Mesendoderm (in vitro differentiated cells): ENCODE measurements at regions not wholly inside any gene's neighbourhood (a gene's known extent, or its start where the extent isn't known, plus 50 kb on each side); places are given as distances from the start of the nearest gene placed in this dataset.

Experiments
- DNase-seq: peaks from one replicate; pipeline ENCODE4 v3.0.0; 2013
- H2AK5ac ChIP-seq: 2 replicates; pipeline ENCODE4 v1.6.1; 2013; ENCODE audit warnings: low read length, inconsistent platforms
- H2BK120ac ChIP-seq: 2 replicates; pipeline ENCODE4 v1.6.1; 2013; ENCODE audit warnings: low read depth, mild to moderate bottlenecking, low read length, moderate library complexity, mixed read lengths
- H2BK15ac ChIP-seq: replicated peaks from 2 replicates; pipeline ENCODE4 v1.6.1; 2013; ENCODE audit warnings: low read depth, mild to moderate bottlenecking, moderate library complexity
- H2BK5ac ChIP-seq: 2 replicates; pipeline ENCODE4 v1.6.1; 2013; ENCODE audit warnings: low read length, inconsistent platforms
- H3K18ac ChIP-seq: 2 replicates; pipeline ENCODE4 v1.6.1; 2013; ENCODE audit warnings: mild to moderate bottlenecking, low read length, mixed read lengths
- H3K23ac ChIP-seq: one replicate; pipeline ENCODE4 v1.6.1; 2013; ENCODE audit warnings: low read length
- H3K27ac ChIP-seq: 2 replicates; pipeline ENCODE4 v1.5.1; 2013; ENCODE audit warnings: low read depth, mild to moderate bottlenecking, inconsistent platforms, low read length, moderate library complexity
- H3K27me3 ChIP-seq: 2 replicates; pipeline ENCODE4 v1.6.1; 2013; ENCODE audit warnings: low read length, control low read depth, mild to moderate bottlenecking, inconsistent platforms; ENCODE audit not compliant: insufficient read depth, poor library complexity
- H3K36me3 ChIP-seq: 2 replicates; pipeline ENCODE4 v1.6.1; 2013; ENCODE audit warnings: low read length, inconsistent platforms; ENCODE audit not compliant: control insufficient read depth, insufficient read depth
- H3K4ac ChIP-seq: one replicate; pipeline ENCODE4 v1.6.1; 2013; ENCODE audit warnings: low read depth, mild to moderate bottlenecking, low read length, moderate library complexity
- H3K4me1 ChIP-seq: 2 replicates; pipeline ENCODE4 v1.6.1; 2013; ENCODE audit warnings: low read depth, low read length, inconsistent platforms; ENCODE audit not compliant: control insufficient read depth
- H3K4me2 ChIP-seq: 2 replicates; pipeline ENCODE4 v1.6.1; 2013; ENCODE audit warnings: low read length
- H3K4me3 ChIP-seq: 2 replicates; pipeline ENCODE4 v1.5.1; 2013; ENCODE audit warnings: mild to moderate bottlenecking, low read length
- H3K56ac ChIP-seq: one replicate; pipeline ENCODE4 v1.6.1; 2013; ENCODE audit warnings: low read length
- H3K79me1 ChIP-seq: 2 replicates; pipeline ENCODE4 v1.6.1; 2013; ENCODE audit warnings: low read length, inconsistent platforms
- H3K79me2 ChIP-seq: 2 replicates; pipeline ENCODE4 v1.6.1; 2013; ENCODE audit warnings: mild to moderate bottlenecking, low read length; ENCODE audit not compliant: control insufficient read depth, insufficient read depth
- H3K9ac ChIP-seq: 2 replicates; pipeline ENCODE4 v1.6.1; 2013; ENCODE audit warnings: low read length, inconsistent platforms
- H4K5ac ChIP-seq: one replicate; pipeline ENCODE4 v1.6.1; 2013; ENCODE audit warnings: low read length
- H4K8ac ChIP-seq: one replicate; pipeline ENCODE4 v1.6.1; 2013; ENCODE audit warnings: low read depth, mild to moderate bottlenecking, control low read depth, low read length, moderate library complexity
- WGBS: extraction: QIAGEN DNeasy Blood & Tissue Kit; methylation state at CpG from one replicate; pipeline ENCODE4 v1.1.7; 2013; ENCODE audit warnings: low lambda C conversion rate, missing lambda C conversion rate; ENCODE audit not compliant: insufficient coverage; ENCODE audit errors: extremely low coverage; 5-methylcytosine and 5-hydroxymethylcytosine counted together

DNA sequence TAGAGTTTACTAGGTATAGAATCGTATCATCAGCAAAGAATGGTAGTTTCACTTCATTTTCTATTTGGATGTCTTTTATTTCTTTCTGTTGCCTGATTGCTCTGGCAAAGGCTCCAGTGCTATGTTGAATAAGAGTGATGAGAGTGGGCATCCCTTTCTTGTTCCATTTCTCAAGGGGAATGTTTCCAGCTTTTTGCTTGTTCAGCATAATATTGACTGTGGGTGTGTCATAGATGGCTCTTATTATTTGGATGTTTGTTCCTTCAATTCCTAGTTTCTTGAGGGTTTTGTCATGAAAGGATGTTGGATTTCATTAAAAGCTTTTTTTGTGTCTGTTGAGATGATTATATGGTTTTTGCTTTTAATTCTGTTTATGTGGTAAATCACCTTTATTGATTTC is 1114.5 kb downstream of the RAPGEF2 start:
- Histone ChIP-seq H2BK5ac (no peak overlapping the region), H4K5ac (no peak overlapping the region), H3K79me1 (no peaks in the 10 kb centered on the region), H3K27me3 (no peaks in the 10 kb centered on the region), H3K4me2 (no peak overlapping the region), H3K9ac (no peak overlapping the region), H3K56ac (no peak overlapping the region), H2AK5ac (no peak overlapping the region), H3K23ac (no peak overlapping the region), H3K18ac (no peak overlapping the region), H3K4me3 (no peak overlapping the region), H3K27ac (no peak overlapping the region), H3K4ac (no peak overlapping the region), H4K8ac (no peak overlapping the region), H3K36me3 (no peaks in the 10 kb centered on the region), H2BK120ac (no peak overlapping the region), H3K79me2 (no peaks in the 10 kb centered on the region), H2BK15ac (no peak overlapping the region), H3K4me1 (no peaks in the 10 kb centered on the region)
- no peak for DNase-seq
- no CpG with 5 or more reads among the region's 1 CpG for WGBS

GRCh38 chr4:160224049-160224448 is 1121.2 kb downstream of the RAPGEF2 start:
- Histone ChIP-seq H4K5ac (no peak overlapping the region), H3K79me1 (no peaks in the 10 kb centered on the region), H2AK5ac (no peak overlapping the region), H3K4me2 (no peak overlapping the region), H3K23ac (no peak overlapping the region), H3K4me3 (no peak overlapping the region), H3K9ac (no peak overlapping the region), H3K4ac (no peak overlapping the region), H3K36me3 (no peaks in the 10 kb centered on the region), H3K27ac (no peak overlapping the region), H2BK5ac (no peak overlapping the region), H4K8ac (no peak overlapping the region), H2BK15ac (no peak overlapping the region), H3K27me3 (no peaks in the 10 kb centered on the region), H2BK120ac (no peak overlapping the region), H3K4me1 (no peaks in the 10 kb centered on the region), H3K18ac (no peak overlapping the region), H3K56ac (no peak overlapping the region), H3K79me2 (no peaks in the 10 kb centered on the region)
- WGBS: no CpG with 5 or more reads among the region's 3 CpGs
- no peak for DNase-seq

DNA sequence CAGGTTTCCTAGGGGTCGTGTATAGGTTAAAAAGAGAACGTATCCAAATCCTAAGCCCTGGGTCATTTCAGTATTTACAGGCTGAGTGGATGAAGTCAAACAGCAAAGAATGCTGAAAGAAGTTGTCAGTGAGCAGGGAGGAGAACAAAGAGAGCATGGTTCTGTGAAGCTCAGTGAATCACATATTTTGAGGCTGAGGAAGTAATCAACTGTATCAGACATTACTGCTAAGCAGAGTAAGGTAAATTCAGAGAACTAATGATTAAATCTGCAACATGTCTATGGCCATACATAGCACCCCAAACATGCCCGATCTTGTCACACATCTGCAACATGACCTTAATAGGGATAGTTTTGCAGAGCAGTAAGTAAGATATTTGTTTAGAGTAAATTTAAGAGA is 1130.3 kb downstream of the RAPGEF2 start:
- no peak overlapping the region for H3K4me2 ChIP-seq
- H2BK5ac ChIP-seq: no peak overlapping the region
- H2BK120ac ChIP-seq: no peak overlapping the region
- DNase-seq: no peak
- H4K8ac ChIP-seq: no peak overlapping the region
- no peaks in the 10 kb centered on the region for H3K36me3 ChIP-seq
- H3K4ac ChIP-seq: no peak overlapping the region
- H3K23ac ChIP-seq: no peak overlapping the region
- WGBS: no CpG with 5 or more reads among the region's 3 CpGs
- no peak overlapping the region for H3K9ac ChIP-seq
- H3K56ac ChIP-seq: no peak overlapping the region
- no peak overlapping the region for H3K18ac ChIP-seq
- H3K79me1 ChIP-seq: no peaks in the 10 kb centered on the region
- no peak overlapping the region for H4K5ac ChIP-seq
- no peak overlapping the region for H3K4me3 ChIP-seq
- no peaks in the 10 kb centered on the region for H3K79me2 ChIP-seq
- no peak overlapping the region for H2AK5ac ChIP-seq
- no peak overlapping the region for H2BK15ac ChIP-seq
- no peaks in the 10 kb centered on the region for H3K4me1 ChIP-seq
- no peak overlapping the region for H3K27ac ChIP-seq
- no peaks in the 10 kb centered on the region for H3K27me3 ChIP-seq

GRCh38 chr4:160235285-160235684 is 1132.4 kb downstream of the RAPGEF2 start:
- H2BK120ac ChIP-seq: no peak overlapping the region
- no peak overlapping the region for H3K4me2 ChIP-seq
- DNase-seq: no peak
- H3K56ac ChIP-seq: no peak overlapping the region
- H3K79me1 ChIP-seq: no peaks in the 10 kb centered on the region
- no peak overlapping the region for H3K23ac ChIP-seq
- no peak overlapping the region for H2BK15ac ChIP-seq
- H3K79me2 ChIP-seq: no peaks in the 10 kb centered on the region
- no peak overlapping the region for H2BK5ac ChIP-seq
- WGBS: no CpG with 5 or more reads among the region's 2 CpGs
- H2AK5ac ChIP-seq: no peak overlapping the region
- no peak overlapping the region for H3K27ac ChIP-seq
- H3K9ac ChIP-seq: no peak overlapping the region
- no peak overlapping the region for H3K18ac ChIP-seq
- H3K4ac ChIP-seq: no peak overlapping the region
- H3K4me3 ChIP-seq: no peak overlapping the region
- H3K36me3 ChIP-seq: no peaks in the 10 kb centered on the region
- no peaks in the 10 kb centered on the region for H3K27me3 ChIP-seq
- no peak overlapping the region for H4K5ac ChIP-seq
- H3K4me1 ChIP-seq: no peaks in the 10 kb centered on the region
- H4K8ac ChIP-seq: no peak overlapping the region

DNA sequence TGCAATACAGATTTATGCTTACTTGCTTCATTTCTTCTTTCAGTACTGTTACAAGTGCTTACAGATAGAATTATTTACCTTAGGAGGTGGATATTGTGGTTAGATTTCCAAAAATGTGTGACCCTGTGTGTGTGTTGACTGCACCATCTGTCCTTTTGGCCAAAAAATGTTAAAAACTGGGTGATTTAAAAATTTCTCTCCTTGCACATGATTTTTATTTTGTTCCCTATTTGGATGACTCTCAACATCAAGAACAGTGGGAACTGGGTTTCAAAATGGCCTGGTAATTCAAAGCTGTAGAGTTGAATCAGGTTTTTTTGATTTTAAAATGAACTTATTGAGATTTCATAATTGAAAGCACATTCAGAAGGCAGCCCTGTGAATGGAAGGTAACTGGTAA is 1132.9 kb downstream of the RAPGEF2 start:
- no peak overlapping the region for H2BK120ac ChIP-seq
- no peak overlapping the region for H3K27ac ChIP-seq
- H3K18ac ChIP-seq: no peak overlapping the region
- no peak overlapping the region for H2AK5ac ChIP-seq
- no peaks in the 10 kb centered on the region for H3K79me2 ChIP-seq
- H3K9ac ChIP-seq: no peak overlapping the region
- no peak overlapping the region for H3K23ac ChIP-seq
- no peak overlapping the region for H3K4me3 ChIP-seq
- H2BK5ac ChIP-seq: no peak overlapping the region
- no peak overlapping the region for H3K4me2 ChIP-seq
- no peaks in the 10 kb centered on the region for H3K79me1 ChIP-seq
- no peaks in the 10 kb centered on the region for H3K27me3 ChIP-seq
- H3K4ac ChIP-seq: no peak overlapping the region
- H3K56ac ChIP-seq: no peak overlapping the region
- H4K8ac ChIP-seq: no peak overlapping the region
- no peaks in the 10 kb centered on the region for H3K36me3 ChIP-seq
- DNase-seq: no peak
- H4K5ac ChIP-seq: no peak overlapping the region
- no peaks in the 10 kb centered on the region for H3K4me1 ChIP-seq
- no peak overlapping the region for H2BK15ac ChIP-seq

DNA sequence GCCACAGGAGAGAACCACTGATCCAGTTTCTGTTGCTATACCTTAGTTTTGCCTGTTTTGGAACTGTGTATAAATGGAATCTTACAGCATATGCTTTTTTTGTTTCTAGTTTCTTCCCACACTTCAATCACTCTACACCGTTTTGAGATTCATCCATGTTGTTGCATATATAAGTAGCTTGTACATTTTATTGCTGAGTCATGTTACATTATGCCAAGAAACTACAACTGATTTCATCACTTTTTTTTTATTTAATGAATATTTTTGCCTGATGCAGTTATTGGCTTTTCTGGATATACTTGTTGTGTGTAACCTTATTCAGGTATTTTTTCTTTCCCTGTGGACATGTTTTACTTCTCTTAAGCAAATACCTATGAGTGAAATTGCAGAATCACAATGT is 1135.9 kb downstream of the RAPGEF2 start:
- no peak overlapping the region for H4K5ac ChIP-seq
- H2BK5ac ChIP-seq: no peak overlapping the region
- H3K18ac ChIP-seq: no peak overlapping the region
- no peaks in the 10 kb centered on the region for H3K4me1 ChIP-seq
- no peak overlapping the region for H3K4me2 ChIP-seq
- no peaks in the 10 kb centered on the region for H3K79me2 ChIP-seq
- no peak overlapping the region for H2AK5ac ChIP-seq
- H3K56ac ChIP-seq: no peak overlapping the region
- H3K4me3 ChIP-seq: no peak overlapping the region
- H3K27me3 ChIP-seq: no peaks in the 10 kb centered on the region
- H3K9ac ChIP-seq: no peak overlapping the region
- no peak overlapping the region for H3K27ac ChIP-seq
- H3K23ac ChIP-seq: no peak overlapping the region
- no peaks in the 10 kb centered on the region for H3K36me3 ChIP-seq
- H3K4ac ChIP-seq: no peak overlapping the region
- no peak overlapping the region for H2BK120ac ChIP-seq
- DNase-seq: no peak
- H2BK15ac ChIP-seq: no peak overlapping the region
- H3K79me1 ChIP-seq: no peaks in the 10 kb centered on the region
- no CpG with 5 or more reads among the region's 1 CpG for WGBS
- no peak overlapping the region for H4K8ac ChIP-seq
